HG03558 (cell line): ENCODE measurements at regions not wholly inside any gene's neighbourhood (a gene's known extent, or its start where the extent isn't known, plus 50 kb on each side); places are given as distances from the start of the nearest gene placed in this dataset.
A peak's percentile ranks its signal among the peaks of the same experiment; 100 is the strongest.
"Not testable (repeated sequence)": the region's sequence is repeated elsewhere in the genome, so short reads cannot be mapped to it uniquely, and the experiment has no call there.

Experiments used
- ATAC-seq: cut with Tn5 transposase; IDR thresholded peaks from one replicate; pipeline ENCODE4 v1.9.1; 2021; ENCODE audit warnings: moderate number of reproducible peaks; ENCODE audit not compliant: unreplicated experiment; ENCODE audit errors: extremely low read depth

DNA sequence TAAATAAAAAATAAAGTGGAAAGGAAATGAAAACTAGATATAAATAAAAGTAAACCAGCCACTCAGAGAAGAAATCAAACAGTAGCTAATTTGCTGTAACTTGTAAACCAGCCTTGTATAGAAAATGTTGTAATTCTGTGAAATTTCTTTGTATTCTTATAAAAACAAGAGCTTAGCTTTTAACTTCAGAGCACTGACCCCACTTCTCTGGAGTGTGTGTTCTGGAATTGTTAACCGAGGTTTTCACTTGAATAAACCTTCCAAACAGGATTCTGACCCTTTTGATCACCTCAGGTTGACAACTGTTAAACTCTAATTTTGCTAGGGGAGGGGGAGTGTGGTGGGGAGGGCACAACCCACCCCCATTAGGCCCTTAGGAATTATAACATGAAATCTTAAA is 151.9 kb upstream of the TRIM24 start:
- no peak for ATAC-seq

DNA sequence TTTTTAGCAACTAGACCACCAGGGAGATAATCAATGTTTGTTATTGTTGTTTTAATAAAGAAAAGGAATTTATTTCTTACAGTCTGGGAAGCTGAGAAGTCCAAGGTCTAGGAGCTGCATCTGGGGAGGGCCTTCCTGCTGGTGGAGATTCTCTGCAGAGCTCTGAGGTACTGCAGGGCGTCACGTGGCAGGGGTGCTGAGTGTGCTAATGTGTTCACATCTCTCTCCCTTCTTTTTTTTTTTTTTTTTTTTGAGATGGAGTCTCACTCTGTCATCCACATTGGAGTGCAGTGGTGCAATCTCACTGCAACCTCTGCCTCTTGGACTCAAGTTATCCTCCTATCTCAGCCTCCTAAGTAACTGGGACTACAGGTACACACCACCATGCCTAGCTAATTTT is 150.9 kb upstream of the TRIM24 start:
- no peak for ATAC-seq

DNA sequence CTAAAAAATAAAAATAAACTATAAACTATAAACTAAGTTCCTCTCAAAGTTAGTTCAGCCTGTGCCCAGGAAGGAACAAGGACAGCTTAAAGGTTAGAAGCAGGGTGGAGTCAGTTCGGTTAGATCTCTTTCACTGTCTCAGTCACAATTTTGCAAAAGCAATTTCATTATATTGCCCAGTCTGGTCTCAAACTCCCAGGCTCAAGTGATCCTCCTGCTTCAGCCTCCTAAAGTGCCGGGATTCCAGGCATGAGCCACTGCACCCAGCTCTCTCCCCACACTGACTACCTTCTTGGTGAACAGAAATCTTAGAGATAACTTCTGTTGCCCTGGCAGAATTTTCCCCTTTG is 146.3 kb upstream of the TRIM24 start:
- ATAC-seq: no peak

DNA sequence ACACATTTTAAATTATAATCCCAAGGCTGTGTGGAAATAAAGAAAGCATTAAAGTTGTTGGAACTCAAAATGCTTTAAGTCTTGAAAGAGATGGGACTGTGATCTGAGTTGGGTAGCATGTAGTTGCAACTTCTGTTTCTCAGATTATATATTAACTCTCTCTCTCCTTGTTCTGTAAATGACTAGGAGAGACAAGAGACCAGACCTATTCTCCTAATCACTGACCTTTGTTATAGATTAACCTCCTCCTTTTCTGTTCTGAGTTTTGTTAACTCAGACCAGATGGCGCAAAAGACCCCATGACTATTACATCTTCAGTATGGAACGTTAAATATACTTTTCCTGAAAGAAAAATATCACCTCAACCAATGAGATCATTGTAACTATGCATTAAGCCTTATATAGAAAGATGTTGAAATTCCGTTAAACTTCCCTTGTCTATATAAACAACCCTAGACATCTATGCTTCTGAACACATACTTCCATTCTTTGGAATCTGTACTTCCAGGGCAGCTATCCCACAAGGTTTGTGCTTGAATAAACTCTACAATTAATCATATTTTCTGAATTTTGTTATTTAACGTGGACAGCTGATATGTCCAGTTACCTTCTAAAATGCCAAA is 143.5 kb upstream of the TRIM24 start:
- ATAC-seq: peak; percentile 98

DNA sequence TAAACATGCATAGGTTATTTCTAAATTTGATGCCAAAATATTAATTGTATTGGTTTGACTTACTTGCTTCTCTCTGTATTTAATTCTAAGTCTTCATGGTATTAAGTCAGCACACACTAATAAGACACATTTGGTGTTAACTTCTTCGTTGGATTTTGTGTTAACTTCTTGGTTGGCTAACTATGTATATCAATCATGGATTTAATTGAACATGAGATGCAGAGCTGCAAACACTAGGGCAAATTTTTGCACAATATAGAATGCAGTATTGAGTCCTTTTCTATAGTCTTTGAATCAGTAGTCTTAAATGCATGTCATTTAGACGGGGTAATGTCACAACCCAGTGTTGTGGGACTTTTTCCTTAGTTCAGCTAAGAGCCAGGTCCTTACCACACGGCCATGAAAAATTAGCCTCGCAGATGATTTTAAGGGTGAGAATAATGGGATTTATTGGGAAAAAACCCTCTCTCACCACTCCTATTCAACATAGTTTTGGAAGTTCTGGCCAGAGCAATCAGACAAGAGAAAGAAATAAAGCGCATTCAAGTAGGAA is 142.9 kb upstream of the TRIM24 start:
- ATAC-seq: no peak

DNA sequence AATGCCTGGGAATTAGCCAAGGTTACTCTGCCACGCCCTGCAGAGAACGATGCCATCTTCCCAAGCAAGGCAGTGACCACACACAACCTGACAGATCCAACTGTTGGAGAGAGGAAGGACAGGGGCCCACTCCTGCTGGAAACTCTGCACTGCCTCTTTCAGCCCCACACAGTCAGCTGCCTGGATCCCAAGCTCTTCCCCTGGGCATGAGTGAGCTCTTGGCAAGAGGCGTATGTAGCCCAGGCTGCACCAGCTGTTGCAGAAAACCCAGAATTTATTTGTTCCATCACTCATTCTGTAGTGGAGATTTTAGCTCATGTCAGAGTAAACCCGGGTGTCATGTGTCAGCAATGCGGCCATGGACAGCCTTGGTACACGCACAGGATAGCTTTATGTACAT is 135.1 kb upstream of the TRIM24 start:
- ATAC-seq: no peak

DNA sequence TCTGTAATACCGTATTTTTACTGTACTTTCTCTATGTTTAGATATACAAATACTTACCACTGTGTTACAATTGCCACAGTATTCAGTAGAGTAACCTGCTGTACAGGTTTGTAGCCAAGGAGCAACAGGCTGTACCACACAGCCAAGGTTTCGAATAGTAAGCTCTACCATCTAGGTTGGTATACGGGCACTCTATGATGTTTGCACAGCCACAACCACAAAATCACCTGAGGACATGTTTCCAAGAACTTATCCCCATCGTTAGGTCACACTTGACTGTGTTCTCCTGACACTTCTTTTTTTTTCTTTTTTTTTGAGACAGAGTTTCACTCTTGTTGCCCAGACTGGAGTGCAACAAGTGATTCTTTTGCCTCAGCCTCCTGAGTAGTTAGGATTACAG is 134.6 kb upstream of the TRIM24 start:
- ATAC-seq: no peak

DNA sequence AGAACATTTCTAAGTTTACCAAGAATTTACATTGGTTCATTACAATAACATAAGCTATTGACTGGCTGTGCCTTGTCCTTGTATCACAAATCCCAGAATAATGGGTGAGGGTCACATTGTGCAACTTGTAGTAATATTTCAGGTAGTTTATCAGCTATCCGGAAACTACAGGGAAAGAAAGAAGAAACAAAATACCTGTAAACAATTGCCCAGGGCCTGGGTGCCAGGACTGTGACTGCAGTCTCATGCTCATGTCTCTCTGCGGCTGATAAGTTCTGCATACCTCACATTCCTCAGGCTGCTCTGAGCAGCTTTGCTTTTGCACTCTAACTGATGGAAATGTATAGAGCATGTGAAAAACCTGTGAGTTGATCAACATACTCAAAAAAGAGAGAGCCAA is 131.8 kb upstream of the TRIM24 start:
- no peak for ATAC-seq

DNA sequence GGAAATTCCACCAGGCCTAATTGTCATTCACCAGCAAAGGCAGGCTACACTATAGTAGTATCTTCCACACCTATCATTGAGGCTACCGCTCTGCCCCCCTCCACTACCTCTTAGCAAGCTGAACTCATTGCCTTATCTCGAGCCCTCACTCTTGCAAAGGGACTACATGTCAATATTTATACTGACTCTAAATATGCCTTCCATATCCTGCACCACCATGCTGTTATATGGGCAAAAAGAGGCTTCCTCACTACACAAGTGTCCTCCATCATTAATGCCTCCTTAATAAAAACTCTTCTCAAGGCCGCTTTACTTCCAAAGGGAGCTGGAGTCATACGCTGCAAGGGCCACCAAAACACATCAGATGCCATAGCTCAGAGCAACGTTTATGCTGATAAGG is 127.2 kb upstream of the TRIM24 start:
- not testable (repeated sequence) for ATAC-seq

DNA sequence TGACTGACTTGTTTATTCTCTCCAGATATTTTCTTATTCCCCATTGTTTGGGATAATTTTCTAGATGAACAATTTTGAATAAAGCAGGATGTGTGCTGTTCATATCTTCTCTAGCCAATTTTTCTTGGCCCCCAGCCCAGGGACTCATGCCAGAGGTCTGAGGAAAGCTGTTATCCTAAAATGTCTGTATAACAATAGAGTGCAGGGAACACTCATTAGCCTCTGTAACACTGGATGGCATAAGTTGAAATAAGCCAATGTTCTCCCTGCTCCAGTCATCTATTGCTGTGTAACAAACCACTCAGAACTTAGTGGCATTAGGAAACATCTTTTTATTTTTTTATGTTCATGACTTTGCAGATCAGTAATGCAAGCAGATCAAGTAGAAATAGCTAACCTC is 121.7 kb upstream of the TRIM24 start:
- ATAC-seq: no peak

DNA sequence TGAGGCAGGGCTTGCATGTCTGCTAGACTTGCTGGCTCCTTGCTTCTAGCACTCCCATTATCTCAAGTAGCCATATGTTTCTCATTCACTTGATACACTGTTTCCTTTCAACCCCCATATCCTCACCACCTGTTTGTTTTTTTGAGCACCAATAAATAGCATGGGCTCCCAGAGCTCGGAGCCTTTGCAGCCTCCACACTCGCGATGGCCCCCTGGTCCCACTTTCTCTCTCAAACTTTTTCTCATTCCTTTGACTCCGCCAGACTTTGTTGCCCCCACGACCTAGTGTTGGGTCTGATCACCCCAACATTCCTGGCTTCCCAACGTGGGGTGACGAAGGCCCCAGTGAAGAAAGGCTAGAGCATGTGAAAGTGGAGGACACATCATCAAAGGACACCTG is 120.8 kb upstream of the TRIM24 start:
- not testable (repeated sequence) for ATAC-seq

DNA sequence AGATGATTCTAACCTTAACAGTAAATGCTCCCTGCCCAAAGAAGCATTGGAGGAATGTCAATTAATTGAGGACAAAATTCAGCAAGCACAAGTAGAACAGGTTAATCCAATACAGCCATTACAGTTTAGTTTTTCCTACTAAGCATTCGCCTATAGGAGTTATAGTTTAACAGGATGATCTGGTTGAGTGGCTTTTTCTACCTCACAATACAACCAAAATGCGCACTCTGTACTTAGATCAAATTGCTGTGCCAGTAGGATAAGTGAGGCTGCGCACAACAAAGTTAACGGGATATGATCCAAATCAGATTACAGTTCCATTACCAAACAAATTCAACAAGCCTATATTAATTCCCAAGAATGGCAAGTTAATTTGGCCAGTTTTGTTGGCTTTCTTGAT is 117.1 kb upstream of the TRIM24 start:
- ATAC-seq: no peak

DNA sequence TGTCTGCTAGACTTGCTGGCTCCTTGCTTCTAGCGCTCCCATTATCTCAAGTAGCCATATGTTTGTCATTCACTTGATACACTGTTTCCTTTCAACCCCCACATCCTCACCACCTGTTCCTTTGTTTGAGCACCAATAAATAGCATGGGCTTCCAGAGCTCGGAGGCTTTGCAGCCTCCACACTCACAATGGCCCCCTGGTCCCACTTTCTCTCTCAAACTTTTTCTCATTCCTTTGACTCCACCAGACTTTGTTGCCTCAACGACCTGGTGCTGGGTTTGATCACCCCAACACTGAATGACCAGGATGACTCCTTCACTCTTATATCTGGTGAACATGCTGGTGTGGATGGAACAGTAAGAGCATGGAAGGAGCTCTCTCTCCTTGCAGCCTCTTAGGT is 114.5 kb upstream of the TRIM24 start:
- ATAC-seq: no peak

DNA sequence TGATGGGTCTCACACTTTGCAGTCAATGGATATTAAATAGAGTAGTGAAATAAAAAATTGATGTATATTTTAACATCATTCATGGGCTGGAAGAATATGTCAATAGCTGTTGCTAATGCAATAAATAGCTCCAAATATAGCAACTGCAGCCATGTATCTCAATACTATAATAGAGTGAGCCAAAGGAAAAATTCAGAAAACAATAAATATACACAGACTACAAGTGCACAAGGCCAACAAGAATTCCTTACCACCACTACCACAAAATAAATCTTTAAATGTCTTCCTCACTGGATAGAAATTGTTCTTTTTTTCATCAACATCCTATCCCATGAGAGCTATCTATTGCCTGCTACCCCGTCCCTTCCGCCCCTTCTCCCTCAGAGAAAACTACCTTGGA is 113.1 kb upstream of the TRIM24 start:
- no peak for ATAC-seq

DNA sequence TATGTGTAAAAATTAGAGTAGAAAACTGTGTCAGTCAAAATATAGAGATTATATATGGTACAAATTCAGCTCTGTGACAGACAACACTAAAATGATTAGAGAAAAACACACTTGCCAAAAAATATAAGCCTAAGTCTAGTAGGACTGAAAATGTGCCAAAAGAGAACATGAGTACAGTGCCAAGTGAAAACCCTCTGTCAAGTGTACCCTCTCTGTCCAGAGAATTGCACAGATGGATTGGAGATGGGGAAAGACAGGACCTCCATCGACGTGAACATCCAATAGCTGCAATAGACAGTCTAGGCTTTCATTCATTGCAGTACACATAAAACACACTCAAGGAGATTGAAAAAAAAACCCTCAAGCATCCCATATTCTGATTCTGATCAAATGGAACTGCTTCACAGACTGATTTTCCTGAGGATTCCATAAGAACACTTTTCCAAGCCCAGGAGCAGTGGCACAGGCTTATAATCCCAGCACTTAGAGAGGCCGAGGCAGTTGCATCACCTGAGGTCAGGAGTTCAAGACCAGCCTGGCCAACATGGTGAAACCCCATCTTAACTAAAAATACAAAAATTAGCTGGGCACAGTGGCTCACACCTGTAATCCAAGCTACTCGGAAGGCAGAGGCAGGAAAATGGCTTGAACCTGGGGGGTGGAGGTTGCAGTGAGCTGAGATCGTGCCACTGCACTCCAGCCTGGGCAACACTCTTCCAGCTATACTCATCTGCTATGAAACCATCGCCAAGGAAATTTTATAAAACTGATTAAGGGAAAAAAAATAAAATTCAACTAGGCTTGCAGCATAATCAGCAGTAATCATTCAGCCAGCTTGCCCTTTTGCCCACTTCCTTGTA is 110.0 kb upstream of the TRIM24 start:
- ATAC-seq: no peak

DNA sequence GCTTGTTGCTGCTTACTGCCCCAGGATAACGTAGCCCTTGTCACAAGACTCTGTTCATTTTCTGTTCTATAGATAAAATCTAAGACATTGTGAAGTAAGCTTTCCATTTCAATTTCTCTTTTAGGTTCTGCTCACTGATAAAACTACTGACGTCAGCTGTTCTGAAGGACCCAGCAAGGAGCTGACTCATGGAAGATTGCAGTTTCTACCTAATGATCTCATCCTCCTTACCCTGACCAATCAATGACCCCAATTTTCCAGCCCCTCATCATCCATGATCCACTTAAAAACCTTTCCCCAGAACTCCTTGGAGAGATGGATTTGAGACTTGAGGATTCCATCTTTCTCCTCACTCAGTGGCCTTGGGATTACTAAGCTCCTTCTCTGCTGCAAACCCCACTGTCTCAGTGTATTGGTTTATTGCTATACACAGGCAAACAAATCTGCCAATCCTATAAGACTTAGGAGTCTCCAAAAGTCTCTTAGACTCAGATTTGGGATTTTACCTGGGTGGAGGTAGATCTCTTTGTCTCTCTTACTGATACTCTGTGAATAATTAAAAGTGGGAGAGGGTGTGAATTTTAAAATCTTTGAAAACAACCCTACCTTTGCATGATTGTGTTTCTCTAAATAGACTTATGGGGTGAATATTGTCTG is 109.2 kb upstream of the TRIM24 start:
- no peak for ATAC-seq

DNA sequence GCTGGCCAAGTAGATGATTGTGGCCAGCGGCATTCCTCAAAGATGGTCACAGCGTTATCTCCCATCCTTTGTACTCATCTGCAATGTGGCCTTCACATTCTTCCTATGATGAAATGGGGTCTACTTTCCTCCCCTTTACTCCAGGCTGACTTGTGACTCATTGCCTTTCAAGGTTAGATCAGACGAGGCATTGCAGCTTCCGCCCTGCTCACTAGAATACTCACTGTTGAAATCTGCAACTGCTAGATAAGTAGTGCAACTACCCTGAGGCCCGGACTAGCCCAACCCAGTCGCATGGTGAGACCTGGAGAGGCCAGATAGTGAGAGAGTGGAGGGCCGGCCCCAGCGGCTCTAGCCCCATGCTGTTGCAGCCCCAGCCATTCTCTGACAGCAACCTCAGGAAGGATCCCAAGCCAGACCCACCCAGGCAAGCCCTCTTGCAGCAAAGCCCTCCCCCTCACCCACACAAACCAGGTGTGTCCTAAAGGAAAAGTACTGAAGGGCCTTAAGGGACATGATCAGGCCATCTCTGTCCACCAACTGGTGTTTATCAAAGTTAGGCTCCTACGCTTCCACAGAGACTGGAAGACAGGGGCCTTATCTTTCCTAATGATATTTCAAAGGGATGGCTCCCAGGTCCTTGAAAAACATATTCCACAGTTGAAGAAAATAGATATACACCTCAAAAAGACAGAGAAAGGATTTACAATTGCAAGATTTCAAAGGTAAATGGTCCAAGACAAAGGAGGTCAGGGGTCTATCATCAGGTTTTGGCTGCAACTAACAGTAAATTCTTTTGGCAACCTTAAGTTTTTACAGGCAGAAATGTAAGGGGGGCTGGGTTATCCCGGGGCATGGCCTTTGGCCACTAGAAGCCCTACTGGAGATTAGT is 107.2 kb upstream of the TRIM24 start:
- ATAC-seq: no peak

DNA sequence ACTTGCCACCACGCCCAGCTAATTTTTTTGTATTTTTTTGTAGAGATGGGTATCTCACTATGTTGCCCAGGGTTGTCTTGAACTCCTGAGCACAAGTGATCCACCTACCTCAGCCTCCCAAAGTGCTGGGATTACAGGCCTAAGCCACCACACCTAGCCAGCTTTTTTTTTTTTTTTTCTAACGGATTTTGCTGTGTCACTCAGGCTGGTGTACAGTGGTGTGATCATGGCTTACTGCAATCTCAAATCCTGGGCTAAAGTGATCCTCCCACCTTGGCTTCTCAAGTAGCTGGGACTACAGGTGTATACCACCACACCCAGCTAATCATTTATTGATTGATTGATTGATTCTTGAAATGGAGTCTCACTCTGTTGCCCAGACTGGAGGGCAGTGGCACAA is 106.0 kb upstream of the TRIM24 start:
- ATAC-seq: no peak

DNA sequence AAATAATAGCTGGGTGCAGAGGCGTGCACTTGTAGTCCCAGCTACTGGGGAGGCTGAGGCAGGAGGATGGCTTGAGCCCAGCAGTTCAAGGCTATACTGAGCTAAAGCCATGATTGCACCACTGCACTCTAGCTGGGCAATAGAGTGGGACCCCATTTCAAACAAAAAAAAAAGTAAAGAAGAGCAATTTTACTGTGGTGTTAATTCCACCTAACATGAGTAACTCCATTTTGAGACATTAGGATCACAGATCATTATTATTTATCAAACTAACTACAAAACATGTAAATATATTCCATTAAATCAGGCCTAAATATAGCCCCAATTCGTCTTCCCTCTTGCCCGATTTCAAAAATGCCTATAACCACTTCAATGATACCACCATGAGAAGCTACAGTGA is 104.8 kb upstream of the TRIM24 start:
- ATAC-seq: no peak

DNA sequence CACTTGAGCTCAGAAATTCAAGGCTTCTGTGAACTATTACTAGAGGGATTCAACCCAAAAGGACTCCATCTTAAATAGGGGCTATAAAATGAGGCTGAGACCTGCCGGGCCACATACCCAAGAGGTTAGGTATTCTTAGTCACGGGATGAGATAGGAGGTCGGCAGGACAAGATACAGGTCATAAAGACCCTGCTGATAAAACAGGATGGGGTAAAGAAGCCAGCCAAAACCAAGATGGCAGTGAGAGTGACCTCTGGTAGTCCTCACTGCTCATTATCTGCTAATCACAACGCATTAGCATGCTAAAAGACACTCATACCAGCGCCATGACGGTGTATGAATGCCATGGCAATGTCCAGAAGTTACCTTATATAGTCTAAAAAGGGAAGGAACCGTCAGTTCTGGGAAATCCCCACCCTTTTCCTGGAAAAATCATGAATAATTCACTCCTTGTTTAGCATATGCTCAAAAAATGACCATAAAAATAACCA is 101.2 kb upstream of the TRIM24 start:
- no peak for ATAC-seq
